Neural cell (in vitro differentiated cells): ENCODE measurements at regions not wholly inside any gene's neighbourhood (a gene's known extent, or its start where the extent isn't known, plus 50 kb on each side); places are given as distances from the start of the nearest gene placed in this dataset.

Source experiments
- H2AFZ ChIP-seq: fragments of 200-600, 300-800 bp; sonication (generic), shearing (Covaris generic); 2 replicates; pipeline ENCODE4 v1.6.0; 2014; ENCODE audit warnings: low read depth, mild to moderate bottlenecking, antibody characterized with exemption, low read length, moderate library complexity
- H3F3A ChIP-seq: fragments of 200-600 bp; shearing (Covaris generic); 2 replicates; pipeline ENCODE4 v1.6.1; 2016; ENCODE audit warnings: mild to moderate bottlenecking, moderate library complexity, mixed read lengths, antibody characterized with exemption, low read length; ENCODE audit not compliant: insufficient read depth, poor library complexity, severe bottlenecking
- H3K27ac ChIP-seq: fragments of 200-600, 300-800 bp; sonication (generic), shearing (Covaris generic); 2 replicates; pipeline ENCODE4 v1.5.1; 2014; ENCODE audit warnings: mild to moderate bottlenecking, low read length, moderate library complexity
- H3K27me3 ChIP-seq: fragments of 300-800, 200-600 bp; sonication (generic), shearing (Covaris generic); 2 replicates; pipeline ENCODE4 v1.6.0; 2014; ENCODE audit warnings: mild to moderate bottlenecking, low read depth, low read length, moderate library complexity; ENCODE audit not compliant: insufficient read depth
- H3K36me3 ChIP-seq: fragments of 300-800, 200-600 bp; sonication (generic), shearing (Covaris generic); 2 replicates; pipeline ENCODE4 v1.5.1; 2014; ENCODE audit warnings: mild to moderate bottlenecking, antibody characterized with exemption, low read length, moderate library complexity; ENCODE audit not compliant: insufficient read depth
- H3K4me2 ChIP-seq: fragments of 300-800, 200-600 bp; sonication (generic), shearing (Covaris generic); 2 replicates; pipeline ENCODE4 v1.6.0; 2014; ENCODE audit warnings: mild to moderate bottlenecking, low read length
- H3K4me3 ChIP-seq: fragments of 300-800, 200-600 bp; sonication (generic), shearing (Covaris generic); 2 replicates; pipeline ENCODE4 v1.5.1; 2014; ENCODE audit warnings: mild to moderate bottlenecking, low read length, moderate library complexity
- H3K79me2 ChIP-seq: fragments of 200-600 bp; shearing (Covaris generic); replicated peaks from 2 replicates; pipeline ENCODE4 v1.6.0; 2014; ENCODE audit warnings: mild to moderate bottlenecking, low read length, moderate library complexity; ENCODE audit not compliant: insufficient read depth
- H3K9ac ChIP-seq: fragments of 300-800, 200-600 bp; sonication (generic), shearing (Covaris generic); 2 replicates; pipeline ENCODE4 v1.6.1; 2016; ENCODE audit warnings: mild to moderate bottlenecking, low read length, mixed read lengths
- H3K9me2 ChIP-seq: fragments of 200-600 bp; shearing (Covaris generic); 2 replicates; pipeline ENCODE4 v1.6.1; 2016; ENCODE audit warnings: mild to moderate bottlenecking, low read length, mixed read lengths; ENCODE audit not compliant: insufficient read depth
- H3K9me3 ChIP-seq: fragments of 200-600, 300-800 bp; sonication (generic), shearing (Covaris generic); 2 replicates; pipeline ENCODE4 v1.6.1; 2016; ENCODE audit warnings: mild to moderate bottlenecking, mixed run types, low read length, moderate library complexity, mixed read lengths
- H4K20me1 ChIP-seq: fragments of 200-600 bp; shearing (Covaris generic); 2 replicates; pipeline ENCODE4 v1.6.1; 2016; ENCODE audit warnings: mild to moderate bottlenecking, mixed run types; ENCODE audit not compliant: insufficient read depth
- EP300 ChIP-seq: fragments of 450-650 bp; conservative IDR thresholded peaks from 2 replicates; pipeline ENCODE4 v1.6.1; 2014; ENCODE audit warnings: antibody characterized with exemption, mild to moderate bottlenecking, moderate library complexity; ENCODE audit not compliant: poor library complexity, severe bottlenecking
- EZH2 ChIP-seq: fragments of 200-600, 300-800 bp; shearing (Covaris generic), sonication (generic); IDR thresholded peaks from 2 replicates; pipeline ENCODE4 v1.6.1; 2014; ENCODE audit warnings: antibody characterized with exemption, low read length, borderline replicate concordance, mild to moderate bottlenecking; ENCODE audit not compliant: insufficient read depth, poor library complexity, severe bottlenecking
- MXI1 ChIP-seq: fragments of 450-650 bp; conservative IDR thresholded peaks from 2 replicates; pipeline ENCODE4 v1.6.1; 2014; ENCODE audit warnings: antibody characterized with exemption, mild to moderate bottlenecking; ENCODE audit not compliant: poor library complexity, severe bottlenecking
- POLR2AphosphoS5 ChIP-seq: IDR thresholded peaks from 2 replicates; pipeline ENCODE4 v1.6.1; 2012
- RAD21 ChIP-seq: fragments of 450-650 bp; conservative IDR thresholded peaks from 2 replicates; pipeline ENCODE4 v1.6.1; 2014; ENCODE audit warnings: antibody characterized with exemption, mild to moderate bottlenecking, moderate library complexity
- SMC3 ChIP-seq: fragments of 450-650 bp; conservative IDR thresholded peaks from 2 replicates; pipeline ENCODE4 v1.6.1; 2014; ENCODE audit warnings: antibody characterized with exemption, mild to moderate bottlenecking, moderate library complexity; ENCODE audit not compliant: poor library complexity
- TAF1 ChIP-seq: IDR thresholded peaks from 2 replicates; pipeline ENCODE4 v1.6.1; 2012; ENCODE audit warnings: low read depth
- TF ChIP-seq, protein P1 (sequence below): IDR thresholded peaks from 2 replicates; pipeline ENCODE4 v1.6.1; 2012; ENCODE audit warnings: borderline replicate concordance
- TF ChIP-seq, protein P2 (sequence below): fragments of 450-650 bp; IDR thresholded peaks from 2 replicates; pipeline ENCODE4 v1.5.1; 2014; ENCODE audit warnings: antibody characterized with exemption, mild to moderate bottlenecking, moderate library complexity; ENCODE audit not compliant: poor library complexity, severe bottlenecking

DNA sequence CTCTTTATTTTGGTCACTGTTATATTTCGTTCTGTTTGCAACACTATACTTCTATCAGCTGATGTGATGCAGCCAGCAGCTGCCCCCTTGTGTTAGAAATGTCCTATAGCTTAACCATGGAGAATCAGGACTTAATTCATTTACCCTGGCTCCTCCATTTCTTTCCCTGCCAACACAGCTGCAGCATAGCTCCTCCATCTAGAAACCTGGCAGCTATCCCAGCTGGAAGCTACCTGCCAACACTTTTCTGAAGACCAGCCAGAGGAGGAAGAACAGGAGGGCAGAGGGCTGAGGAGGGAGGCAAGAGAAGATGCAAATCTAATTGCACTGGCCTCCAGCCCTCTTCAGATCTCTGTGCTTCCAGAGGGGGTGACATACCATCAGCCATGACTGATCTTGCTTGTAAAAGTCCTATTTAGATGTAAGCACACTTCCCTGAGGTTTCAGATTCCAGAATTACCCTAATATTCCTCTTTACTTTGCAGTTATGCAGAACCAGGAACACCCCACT lies 156.8 kb upstream of the TMEM260 start:
- no peak overlapping the region for H3K27ac ChIP-seq
- no peaks in the 10 kb centered on the region for H3F3A ChIP-seq
- H2AFZ ChIP-seq, result no peak overlapping the region
- H3K4me3 ChIP-seq, result no peak overlapping the region
- H3K9ac ChIP-seq, result no peak overlapping the region
- no peaks in the 10 kb centered on the region for H3K9me2 ChIP-seq
- peak; percentile 95 for TF ChIP-seq SMC3
- TF ChIP-seq, protein P1, sequence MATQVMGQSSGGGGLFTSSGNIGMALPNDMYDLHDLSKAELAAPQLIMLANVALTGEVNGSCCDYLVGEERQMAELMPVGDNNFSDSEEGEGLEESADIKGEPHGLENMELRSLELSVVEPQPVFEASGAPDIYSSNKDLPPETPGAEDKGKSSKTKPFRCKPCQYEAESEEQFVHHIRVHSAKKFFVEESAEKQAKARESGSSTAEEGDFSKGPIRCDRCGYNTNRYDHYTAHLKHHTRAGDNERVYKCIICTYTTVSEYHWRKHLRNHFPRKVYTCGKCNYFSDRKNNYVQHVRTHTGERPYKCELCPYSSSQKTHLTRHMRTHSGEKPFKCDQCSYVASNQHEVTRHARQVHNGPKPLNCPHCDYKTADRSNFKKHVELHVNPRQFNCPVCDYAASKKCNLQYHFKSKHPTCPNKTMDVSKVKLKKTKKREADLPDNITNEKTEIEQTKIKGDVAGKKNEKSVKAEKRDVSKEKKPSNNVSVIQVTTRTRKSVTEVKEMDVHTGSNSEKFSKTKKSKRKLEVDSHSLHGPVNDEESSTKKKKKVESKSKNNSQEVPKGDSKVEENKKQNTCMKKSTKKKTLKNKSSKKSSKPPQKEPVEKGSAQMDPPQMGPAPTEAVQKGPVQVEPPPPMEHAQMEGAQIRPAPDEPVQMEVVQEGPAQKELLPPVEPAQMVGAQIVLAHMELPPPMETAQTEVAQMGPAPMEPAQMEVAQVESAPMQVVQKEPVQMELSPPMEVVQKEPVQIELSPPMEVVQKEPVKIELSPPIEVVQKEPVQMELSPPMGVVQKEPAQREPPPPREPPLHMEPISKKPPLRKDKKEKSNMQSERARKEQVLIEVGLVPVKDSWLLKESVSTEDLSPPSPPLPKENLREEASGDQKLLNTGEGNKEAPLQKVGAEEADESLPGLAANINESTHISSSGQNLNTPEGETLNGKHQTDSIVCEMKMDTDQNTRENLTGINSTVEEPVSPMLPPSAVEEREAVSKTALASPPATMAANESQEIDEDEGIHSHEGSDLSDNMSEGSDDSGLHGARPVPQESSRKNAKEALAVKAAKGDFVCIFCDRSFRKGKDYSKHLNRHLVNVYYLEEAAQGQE, result no peak
- no peak for TF ChIP-seq POLR2AphosphoS5
- no peak for TF ChIP-seq EP300
- TF ChIP-seq MXI1, result no peak
- no peak for TF ChIP-seq EZH2
- TF ChIP-seq, protein P2, sequence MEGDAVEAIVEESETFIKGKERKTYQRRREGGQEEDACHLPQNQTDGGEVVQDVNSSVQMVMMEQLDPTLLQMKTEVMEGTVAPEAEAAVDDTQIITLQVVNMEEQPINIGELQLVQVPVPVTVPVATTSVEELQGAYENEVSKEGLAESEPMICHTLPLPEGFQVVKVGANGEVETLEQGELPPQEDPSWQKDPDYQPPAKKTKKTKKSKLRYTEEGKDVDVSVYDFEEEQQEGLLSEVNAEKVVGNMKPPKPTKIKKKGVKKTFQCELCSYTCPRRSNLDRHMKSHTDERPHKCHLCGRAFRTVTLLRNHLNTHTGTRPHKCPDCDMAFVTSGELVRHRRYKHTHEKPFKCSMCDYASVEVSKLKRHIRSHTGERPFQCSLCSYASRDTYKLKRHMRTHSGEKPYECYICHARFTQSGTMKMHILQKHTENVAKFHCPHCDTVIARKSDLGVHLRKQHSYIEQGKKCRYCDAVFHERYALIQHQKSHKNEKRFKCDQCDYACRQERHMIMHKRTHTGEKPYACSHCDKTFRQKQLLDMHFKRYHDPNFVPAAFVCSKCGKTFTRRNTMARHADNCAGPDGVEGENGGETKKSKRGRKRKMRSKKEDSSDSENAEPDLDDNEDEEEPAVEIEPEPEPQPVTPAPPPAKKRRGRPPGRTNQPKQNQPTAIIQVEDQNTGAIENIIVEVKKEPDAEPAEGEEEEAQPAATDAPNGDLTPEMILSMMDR, result peak; percentile 84
- TF ChIP-seq TAF1, result no peak
- TF ChIP-seq RAD21, result peak; percentile 92
- H3K79me2 ChIP-seq, result no peaks in the 10 kb centered on the region
- no peak overlapping the region for H3K4me2 ChIP-seq
- H3K27me3 ChIP-seq, result no peaks in the 10 kb centered on the region
- H3K36me3 ChIP-seq, result no peaks in the 10 kb centered on the region
- H4K20me1 ChIP-seq, result no peaks in the 10 kb centered on the region
- no peaks in the 10 kb centered on the region for H3K9me3 ChIP-seq

DNA sequence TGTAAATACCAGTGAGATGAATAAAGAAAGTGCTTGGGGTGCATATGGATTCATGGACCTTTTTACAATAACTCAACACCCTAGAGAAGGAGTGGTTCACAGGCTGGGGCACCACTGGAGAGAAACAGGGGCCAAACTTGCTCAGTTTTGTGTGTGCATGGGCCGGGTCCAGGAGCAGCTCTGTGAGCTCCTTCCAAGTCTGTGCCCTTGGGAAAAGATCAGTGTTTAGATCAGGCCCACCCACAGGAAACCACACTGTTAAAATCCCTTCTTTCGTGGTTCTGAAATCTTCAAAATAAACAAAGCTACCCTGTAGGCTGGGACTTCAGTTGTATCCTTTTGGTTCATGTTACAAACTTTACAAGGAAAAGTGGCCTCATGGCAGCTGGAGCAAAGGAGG lies 156.1 kb upstream of the TMEM260 start:
- H3K79me2 ChIP-seq, result no peaks in the 10 kb centered on the region
- no peaks in the 10 kb centered on the region for H3K9me3 ChIP-seq
- H4K20me1 ChIP-seq, result no peaks in the 10 kb centered on the region
- no peaks in the 10 kb centered on the region for H3F3A ChIP-seq
- TF ChIP-seq, protein P2, result no peak
- TF ChIP-seq SMC3 (no peak), EZH2 (no peak), TAF1 (no peak), POLR2AphosphoS5 (no peak), EP300 (no peak), RAD21 (no peak), MXI1 (no peak)
- TF ChIP-seq, protein P1, result no peak
- no peaks in the 10 kb centered on the region for H3K27me3 ChIP-seq
- no peak overlapping the region for H2AFZ ChIP-seq
- no peaks in the 10 kb centered on the region for H3K36me3 ChIP-seq
- no peak overlapping the region for H3K9ac ChIP-seq
- H3K27ac ChIP-seq, result no peak overlapping the region
- H3K9me2 ChIP-seq, result no peaks in the 10 kb centered on the region
- H3K4me2 ChIP-seq, result no peak overlapping the region
- H3K4me3 ChIP-seq, result no peak overlapping the region
